Smooth muscle cell (in vitro differentiated cells): ENCODE measurements at regions not wholly inside any gene's neighbourhood (a gene's known extent, or its start where the extent isn't known, plus 50 kb on each side); places are given as distances from the start of the nearest gene placed in this dataset.

Experiments used
- DNase-seq: peaks from one replicate; lab custom pipeline; 2025; ENCODE audit not compliant: unreplicated experiment; lab: John Stamatoyannopoulos, UW
- H2AFZ ChIP-seq: fragments of 200-600 bp; sonication (generic); 2 replicates; pipeline ENCODE4 v1.6.0; 2016; ENCODE audit warnings: antibody characterized with exemption, low read depth, mild to moderate bottlenecking
- H3F3A ChIP-seq: fragments of 200-600 bp; sonication (generic); 2 replicates; pipeline ENCODE4 v1.6.0; 2017; ENCODE audit warnings: antibody characterized with exemption, low read depth
- H3K27ac ChIP-seq: fragments of 200-600 bp; sonication (generic); 2 replicates; pipeline ENCODE4 v1.5.1; 2016; ENCODE audit warnings: low read depth, mild to moderate bottlenecking
- H3K27me3 ChIP-seq: fragments of 200-600 bp; sonication (generic); 2 replicates; pipeline ENCODE4 v1.6.1; 2016; ENCODE audit warnings: low read depth, mild to moderate bottlenecking
- H3K36me3 ChIP-seq: fragments of 200-600 bp; sonication (generic); 2 replicates; pipeline ENCODE4 v1.5.1; 2016; ENCODE audit warnings: low read depth
- H3K4me1 ChIP-seq: fragments of 200-600 bp; sonication (generic); 2 replicates; pipeline ENCODE4 v1.5.1; 2016; ENCODE audit warnings: low read depth
- H3K4me2 ChIP-seq: fragments of 200-600 bp; sonication (generic); 2 replicates; pipeline ENCODE4 v1.6.0; 2016; ENCODE audit warnings: mild to moderate bottlenecking
- H3K4me3 ChIP-seq: fragments of 200-600 bp; sonication (generic); 2 replicates; pipeline ENCODE4 v1.5.1; 2016; ENCODE audit warnings: mild to moderate bottlenecking
- H3K79me2 ChIP-seq: fragments of 200-600 bp; sonication (generic); 2 replicates; pipeline ENCODE4 v1.6.0; 2016; ENCODE audit warnings: low read depth, mild to moderate bottlenecking
- H3K9ac ChIP-seq: fragments of 200-600 bp; sonication (generic); 2 replicates; pipeline ENCODE4 v1.6.0; 2016; ENCODE audit warnings: low read depth
- H3K9me3 ChIP-seq: fragments of 200-600 bp; sonication (generic); replicated peaks from 2 replicates; pipeline ENCODE4 v1.5.1; 2016; ENCODE audit warnings: low read depth
- H4K20me1 ChIP-seq: fragments of 200-600 bp; sonication (generic); 2 replicates; pipeline ENCODE4 v1.6.0; 2016; ENCODE audit warnings: low read depth
- WGBS: methylation state at CpG from one replicate; pipeline ENCODE4 v1.1.7; 2016; ENCODE audit warnings: low lambda C conversion rate; 5-methylcytosine and 5-hydroxymethylcytosine counted together
- TF ChIP-seq, protein P1 (sequence below): fragments of 200-600 bp; sonication (generic); IDR thresholded peaks from 2 replicates; pipeline ENCODE4 v1.5.1; 2017; ENCODE audit warnings: borderline replicate concordance, mild to moderate bottlenecking, antibody characterized with exemption; ENCODE audit not compliant: insufficient read depth, poor library complexity, severe bottlenecking

DNA sequence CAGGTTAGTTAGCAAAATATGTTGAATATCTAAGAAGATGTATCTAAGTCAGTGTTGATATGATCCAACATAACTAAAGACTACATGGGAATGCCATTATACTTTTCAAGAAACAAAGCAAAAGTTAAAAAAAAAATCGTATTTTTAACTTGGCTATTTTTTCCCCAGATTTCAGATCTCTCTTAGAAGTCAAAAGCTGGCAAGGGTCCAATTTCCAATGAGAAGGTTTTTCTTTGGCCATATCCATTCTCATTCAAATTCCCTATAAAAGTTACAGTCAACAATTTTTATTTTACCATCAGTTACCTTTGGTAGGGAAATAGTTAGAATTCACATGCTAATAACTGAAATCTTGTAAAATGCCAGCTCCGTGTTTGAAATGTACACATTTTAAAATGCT, 70.5 kb upstream of the FAT3 start:
- DNase-seq = no peak
- Histone ChIP-seq H3K9me3 (no peaks in the 10 kb centered on the region), H3K36me3 (no peaks in the 10 kb centered on the region), H3K9ac (no peak overlapping the region), H3K27ac (no peak overlapping the region), H3K79me2 (no peaks in the 10 kb centered on the region), H3K4me1 (no peaks in the 10 kb centered on the region), H3F3A (no peaks in the 10 kb centered on the region), H4K20me1 (no peaks in the 10 kb centered on the region), H3K4me2 (no peak overlapping the region), H3K27me3 (no peaks in the 10 kb centered on the region), H3K4me3 (no peak overlapping the region), H2AFZ (no peak overlapping the region)
- WGBS = 72% methylated on average over 2 of the region's 2 CpGs
- TF ChIP-seq, protein P1, sequence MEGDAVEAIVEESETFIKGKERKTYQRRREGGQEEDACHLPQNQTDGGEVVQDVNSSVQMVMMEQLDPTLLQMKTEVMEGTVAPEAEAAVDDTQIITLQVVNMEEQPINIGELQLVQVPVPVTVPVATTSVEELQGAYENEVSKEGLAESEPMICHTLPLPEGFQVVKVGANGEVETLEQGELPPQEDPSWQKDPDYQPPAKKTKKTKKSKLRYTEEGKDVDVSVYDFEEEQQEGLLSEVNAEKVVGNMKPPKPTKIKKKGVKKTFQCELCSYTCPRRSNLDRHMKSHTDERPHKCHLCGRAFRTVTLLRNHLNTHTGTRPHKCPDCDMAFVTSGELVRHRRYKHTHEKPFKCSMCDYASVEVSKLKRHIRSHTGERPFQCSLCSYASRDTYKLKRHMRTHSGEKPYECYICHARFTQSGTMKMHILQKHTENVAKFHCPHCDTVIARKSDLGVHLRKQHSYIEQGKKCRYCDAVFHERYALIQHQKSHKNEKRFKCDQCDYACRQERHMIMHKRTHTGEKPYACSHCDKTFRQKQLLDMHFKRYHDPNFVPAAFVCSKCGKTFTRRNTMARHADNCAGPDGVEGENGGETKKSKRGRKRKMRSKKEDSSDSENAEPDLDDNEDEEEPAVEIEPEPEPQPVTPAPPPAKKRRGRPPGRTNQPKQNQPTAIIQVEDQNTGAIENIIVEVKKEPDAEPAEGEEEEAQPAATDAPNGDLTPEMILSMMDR = no peak

DNA sequence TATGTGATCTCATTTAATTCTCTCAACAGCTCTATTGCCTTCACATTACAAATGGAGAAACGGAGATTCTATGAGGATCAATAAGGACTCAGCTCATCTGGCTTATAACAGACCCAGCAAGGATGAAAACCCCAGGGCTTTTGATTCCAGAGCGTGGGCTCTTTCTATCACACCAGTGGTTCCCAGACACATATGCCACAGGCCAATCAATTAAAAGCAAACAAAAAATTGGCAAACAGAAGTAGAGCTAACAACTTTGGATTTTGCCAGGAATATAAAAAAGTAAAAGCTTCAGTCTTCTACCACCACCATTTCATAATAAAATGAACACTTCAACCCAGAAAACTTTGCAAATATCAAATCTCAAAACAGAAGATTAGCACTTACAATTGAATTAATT, 71.1 kb upstream of the FAT3 start:
- Histone ChIP-seq H4K20me1 (no peaks in the 10 kb centered on the region), H3F3A (no peaks in the 10 kb centered on the region), H3K4me2 (no peak overlapping the region), H2AFZ (no peak overlapping the region), H3K4me1 (no peaks in the 10 kb centered on the region), H3K27me3 (no peaks in the 10 kb centered on the region), H3K27ac (no peak overlapping the region), H3K79me2 (no peaks in the 10 kb centered on the region), H3K4me3 (no peak overlapping the region), H3K36me3 (no peaks in the 10 kb centered on the region), H3K9me3 (no peaks in the 10 kb centered on the region), H3K9ac (no peak overlapping the region)
- WGBS = 86% methylated on average over 2 of the region's 2 CpGs
- DNase-seq = no peak
- TF ChIP-seq, protein P1 = no peak

DNA sequence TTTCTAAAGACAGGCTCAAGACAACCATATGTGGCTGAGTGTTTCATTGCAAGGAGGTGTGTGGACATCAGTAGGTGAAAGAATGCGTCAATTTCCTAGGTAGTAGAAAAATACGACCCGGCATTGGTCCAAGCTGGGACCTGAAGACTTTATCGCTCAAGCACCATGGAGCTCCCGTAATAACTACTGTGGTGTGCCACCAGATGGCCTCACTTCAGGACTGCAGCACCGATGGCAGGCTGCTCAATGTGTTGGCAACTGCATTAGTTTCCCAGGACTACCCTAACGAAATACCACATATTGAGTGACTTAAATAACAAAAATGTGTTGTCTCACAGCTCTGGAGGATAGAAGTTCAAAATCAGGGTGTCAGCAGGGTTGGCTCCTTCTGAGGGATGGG, 72.4 kb upstream of the FAT3 start:
- WGBS = 74% methylated on average over 7 of the region's 7 CpGs

DNA sequence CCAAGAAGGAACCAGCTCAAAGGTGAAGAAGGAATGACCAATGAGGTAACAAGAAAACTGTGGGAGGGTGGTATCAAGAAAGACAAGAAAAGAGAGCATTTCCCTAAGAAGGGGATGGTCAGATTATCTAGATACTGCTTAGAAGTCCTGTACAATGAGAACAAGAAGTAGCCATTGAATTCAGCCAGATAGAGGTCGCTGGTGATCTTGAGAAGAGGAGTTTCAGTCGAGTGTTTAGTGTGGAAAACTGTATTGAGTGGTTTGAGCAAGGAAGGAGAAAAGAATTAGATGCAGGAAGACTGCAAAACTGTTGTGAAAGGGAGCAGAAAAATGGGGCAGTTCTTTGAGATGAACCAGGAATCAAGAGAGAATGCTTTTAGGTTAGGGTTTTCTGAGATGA, 74.6 kb upstream of the FAT3 start:
- no peaks in the 10 kb centered on the region for H3F3A ChIP-seq
- H3K9me3 ChIP-seq = no peaks in the 10 kb centered on the region
- H3K79me2 ChIP-seq = no peaks in the 10 kb centered on the region
- no peak overlapping the region for H3K27ac ChIP-seq
- 54% methylated on average over 2 of the region's 2 CpGs for WGBS
- no peak overlapping the region for H3K4me2 ChIP-seq
- no peaks in the 10 kb centered on the region for H3K27me3 ChIP-seq
- DNase-seq = no peak
- H3K9ac ChIP-seq = no peak overlapping the region
- H3K4me3 ChIP-seq = no peak overlapping the region
- H3K4me1 ChIP-seq = no peaks in the 10 kb centered on the region
- TF ChIP-seq, protein P1 = no peak
- H3K36me3 ChIP-seq = no peaks in the 10 kb centered on the region
- H2AFZ ChIP-seq = no peak overlapping the region
- H4K20me1 ChIP-seq = no peaks in the 10 kb centered on the region

More for the DNA sequence above, 72.4 kb upstream of the FAT3 start:
- TF ChIP-seq, protein P1 = no peak
- H3K4me2 ChIP-seq = no peak overlapping the region
- no peak overlapping the region for H3K27ac ChIP-seq
- H3K9me3 ChIP-seq = no peaks in the 10 kb centered on the region
- H3K27me3 ChIP-seq = no peaks in the 10 kb centered on the region
- no peaks in the 10 kb centered on the region for H4K20me1 ChIP-seq
- H3F3A ChIP-seq = no peaks in the 10 kb centered on the region
- no peaks in the 10 kb centered on the region for H3K79me2 ChIP-seq
- no peak overlapping the region for H3K9ac ChIP-seq
- DNase-seq = no peak
- H2AFZ ChIP-seq = no peak overlapping the region
- no peaks in the 10 kb centered on the region for H3K36me3 ChIP-seq
- no peaks in the 10 kb centered on the region for H3K4me1 ChIP-seq
- no peak overlapping the region for H3K4me3 ChIP-seq
